GM23338 (cell line): ENCODE measurements at regions not wholly inside any gene's neighbourhood (a gene's known extent, or its start where the extent isn't known, plus 50 kb on each side); places are given as distances from the start of the nearest gene placed in this dataset.

Experiments used
- ATAC-seq: fragments of 200-7000 bp; cut with Tn5 transposase; 3 replicates; pipeline ENCODE4 v1.9.1; 2020
- DNase-seq: peaks from one replicate; pipeline ENCODE4 v3.0.0-alpha.2; 2015; ENCODE audit warnings: low spot score
- H2AFZ ChIP-seq: fragments of 200-600 bp; sonication (generic); 2 replicates; pipeline ENCODE4 v1.8.0; 2016; ENCODE audit warnings: antibody characterized with exemption, mild to moderate bottlenecking, moderate library complexity
- H3F3A ChIP-seq: fragments of 200-600 bp; sonication (generic); replicated peaks from 2 replicates; pipeline ENCODE4 v1.8.0; 2017; ENCODE audit warnings: antibody characterized with exemption, mixed run types, low read depth
- H3K27ac ChIP-seq: fragments of 200-600 bp; sonication (generic); 2 replicates; pipeline ENCODE4 v1.6.1; 2016; ENCODE audit warnings: low read depth
- H3K27me3 ChIP-seq: fragments of 200-600 bp; sonication (generic); 2 replicates; pipeline ENCODE4 v1.8.0; 2016; ENCODE audit warnings: mild to moderate bottlenecking, mixed run types, moderate library complexity; ENCODE audit not compliant: insufficient read depth
- H3K36me3 ChIP-seq: fragments of 200-600 bp; sonication (generic); 2 replicates; pipeline ENCODE4 v1.8.0; 2016; ENCODE audit warnings: mild to moderate bottlenecking; ENCODE audit not compliant: insufficient read depth
- H3K4me1 ChIP-seq: fragments of 200-600 bp; sonication (generic); 2 replicates; pipeline ENCODE4 v1.8.0; 2016; ENCODE audit warnings: mild to moderate bottlenecking, moderate library complexity; ENCODE audit not compliant: insufficient read depth
- H3K4me2 ChIP-seq: fragments of 200-600 bp; sonication (generic); 2 replicates; pipeline ENCODE4 v1.7.1; 2017; ENCODE audit warnings: mixed run types
- H3K4me3 ChIP-seq: fragments of 200-600 bp; sonication (generic); 2 replicates; pipeline ENCODE4 v1.6.1; 2016; ENCODE audit warnings: mixed run types
- H3K79me2 ChIP-seq: fragments of 200-600 bp; sonication (generic); replicated peaks from 2 replicates; pipeline ENCODE4 v1.8.0; 2017; ENCODE audit warnings: mild to moderate bottlenecking; ENCODE audit not compliant: insufficient read depth
- H3K9me2 ChIP-seq: fragments of 200-600 bp; sonication (generic); 2 replicates; pipeline ENCODE4 v1.8.0; 2017; ENCODE audit not compliant: insufficient read depth
- H4K20me1 ChIP-seq: fragments of 200-600 bp; sonication (generic); replicated peaks from 2 replicates; pipeline ENCODE4 v1.8.0; 2017; ENCODE audit warnings: mild to moderate bottlenecking; ENCODE audit not compliant: insufficient read depth
- H3K27ac Mint-ChIP-seq: 2 replicates; pipeline ENCODE4 v1.8.0; 2020; ENCODE audit warnings: inconsistent platforms, mild to moderate bottlenecking, moderate library complexity, mixed read lengths
- H3K27me3 Mint-ChIP-seq: 3 replicates; pipeline ENCODE4 v1.8.0; 2022; ENCODE audit warnings: low read depth, mild to moderate bottlenecking, moderate library complexity, mixed read lengths, inconsistent platforms; ENCODE audit not compliant: insufficient read depth, poor library complexity
- H3K36me3 Mint-ChIP-seq: 3 replicates; pipeline ENCODE4 v1.8.0; 2021; ENCODE audit warnings: low read depth, mild to moderate bottlenecking, inconsistent platforms, moderate library complexity, mixed read lengths
- H3K4me1 Mint-ChIP-seq: 3 replicates; pipeline ENCODE4 v1.8.0; 2020; ENCODE audit warnings: mild to moderate bottlenecking, inconsistent platforms, mixed read lengths
- H3K4me3 Mint-ChIP-seq: 3 replicates; pipeline ENCODE4 v1.8.0; 2021; ENCODE audit warnings: moderate library complexity, mild to moderate bottlenecking, inconsistent platforms, mixed read lengths
- H3K9me3 Mint-ChIP-seq: 3 replicates; pipeline ENCODE4 v1.8.0; 2020; ENCODE audit warnings: moderate library complexity, mild to moderate bottlenecking, inconsistent platforms, mixed read lengths
- CREB1 ChIP-seq: fragments of 250-450 bp; sonication (Bioruptor Pico); IDR thresholded peaks from 2 replicates; pipeline ENCODE4 v1.5.0; 2020; ENCODE audit warnings: low read depth, mild to moderate bottlenecking, moderate library complexity
- CTCF ChIP-seq, 2 experiments: fragments of 200-600 bp in 1 of 2; sonication (generic) in 1 of 2; conservative IDR thresholded peaks; 2 replicates each; pipeline versions ENCODE4 v1.5.1 to v1.6.1; 2016 to 2017; ENCODE audit warnings: antibody characterized with exemption in 2 of 2, low read depth in 2 of 2, mild to moderate bottlenecking in 2 of 2, moderate library complexity in 1 of 2
- ETS1 ChIP-seq: IDR thresholded peaks from 2 replicates; pipeline ENCODE4 v1.6.1; 2016; ENCODE audit warnings: antibody characterized with exemption
- EZH2phosphoT487 ChIP-seq: fragments of 200-600 bp; sonication (generic); IDR thresholded peaks from one replicate; pipeline ENCODE4 v1.8.1; 2018; ENCODE audit warnings: antibody characterized with exemption; ENCODE audit not compliant: unreplicated experiment
- POLR2AphosphoS5 ChIP-seq: IDR thresholded peaks from 2 replicates; pipeline ENCODE4 v1.6.1; 2016; ENCODE audit warnings: antibody characterized with exemption, low read depth
- REST ChIP-seq: IDR thresholded peaks from one replicate; pipeline ENCODE4 v1.6.1; 2018; ENCODE audit warnings: antibody characterized with exemption; ENCODE audit not compliant: unreplicated experiment
- STAT1 ChIP-seq: IDR thresholded peaks from one replicate; pipeline ENCODE4 v1.6.1; 2016; ENCODE audit warnings: antibody characterized with exemption; ENCODE audit not compliant: unreplicated experiment
- ZNF114 ChIP-seq: fragments of 250-450 bp; sonication (Bioruptor Pico); IDR thresholded peaks from 2 replicates; pipeline ENCODE4 v1.5.0; 2020; ENCODE audit warnings: mild to moderate bottlenecking, moderate library complexity
- ZNF331 ChIP-seq: fragments of 250-450 bp; sonication (Bioruptor Pico); IDR thresholded peaks from 2 replicates; pipeline ENCODE4 v1.5.0; 2020; ENCODE audit warnings: low read depth, mild to moderate bottlenecking, moderate library complexity
- ZNF462 ChIP-seq: fragments of 250-450 bp; sonication (Bioruptor Pico); IDR thresholded peaks from 2 replicates; pipeline ENCODE4 v1.5.0; 2020; ENCODE audit warnings: mild to moderate bottlenecking, moderate library complexity

- no peak for TF ChIP-seq ZNF462 (CRISPR knock-in tag)
- TF ChIP-seq ZNF331, result no peak
Observed at GRCh38 chr5:57884346-57885102, 401.9 kb upstream of the ACTBL2 start (continued).

- no peaks in the 10 kb centered on the region for H3K9me3 Mint-ChIP-seq
- no peaks in the 10 kb centered on the region for H3K4me1 Mint-ChIP-seq
- H3K4me3 ChIP-seq, result no peak overlapping the region
- no peak overlapping the region for H3K4me3 Mint-ChIP-seq
- no peaks in the 10 kb centered on the region for H4K20me1 ChIP-seq
- no peak overlapping the region for H3K4me2 ChIP-seq
- H3K9me2 ChIP-seq, result 0 out of 2 replicates have a peak, but pooled peaks cover 2% of the 10 kb centered on the region
- H2AFZ ChIP-seq, result no peak overlapping the region
- H3K36me3 Mint-ChIP-seq, result no peaks in the 10 kb centered on the region
- ATAC-seq (no peak), DNase-seq (no peak)
- no peak overlapping the region for H3K27ac Mint-ChIP-seq
- H3K36me3 ChIP-seq, result no peaks in the 10 kb centered on the region
- H3K4me1 ChIP-seq, result no peaks in the 10 kb centered on the region
- H3F3A ChIP-seq, result no peaks in the 10 kb centered on the region
- no peaks in the 10 kb centered on the region for H3K27me3 Mint-ChIP-seq
- H3K79me2 ChIP-seq, result no peaks in the 10 kb centered on the region
- H3K27me3 ChIP-seq, result no peaks in the 10 kb centered on the region
- H3K27ac ChIP-seq, result no peak overlapping the region
- TF ChIP-seq CREB1 (CRISPR knock-in tag) (no peak), ETS1 (no peak), CTCF (conservative IDR thresholded peaks at IDR 0.05; ENCODE audit: low read depth in 2 of 2) (no peak), STAT1 (no peak), POLR2AphosphoS5 (no peak), EZH2phosphoT487 (no peak), ZNF114 (no peak), ZNF331 (no peak), REST (no peak)
Observed at GRCh38 chr5:57880216-57880615, 397.6 kb upstream of the ACTBL2 start.
